Epithelial cell of proximal tubule (primary cell): ENCODE measurements at regions not wholly inside any gene's neighbourhood (a gene's known extent, or its start where the extent isn't known, plus 50 kb on each side); places are given as distances from the start of the nearest gene placed in this dataset.

Source experiments
- DNase-seq: peaks from one replicate; pipeline ENCODE4 v3.0.0-alpha.2; 2011; ENCODE audit warnings: low read depth
- H3K4me3 ChIP-seq: 2 replicates; pipeline ENCODE4 v1.5.1; 2011; ENCODE audit warnings: low read depth, mild to moderate bottlenecking, low read length
- CTCF ChIP-seq: conservative IDR thresholded peaks from 2 replicates; pipeline ENCODE4 v1.5.1; 2012; ENCODE audit warnings: low read depth, mild to moderate bottlenecking, low read length

DNA sequence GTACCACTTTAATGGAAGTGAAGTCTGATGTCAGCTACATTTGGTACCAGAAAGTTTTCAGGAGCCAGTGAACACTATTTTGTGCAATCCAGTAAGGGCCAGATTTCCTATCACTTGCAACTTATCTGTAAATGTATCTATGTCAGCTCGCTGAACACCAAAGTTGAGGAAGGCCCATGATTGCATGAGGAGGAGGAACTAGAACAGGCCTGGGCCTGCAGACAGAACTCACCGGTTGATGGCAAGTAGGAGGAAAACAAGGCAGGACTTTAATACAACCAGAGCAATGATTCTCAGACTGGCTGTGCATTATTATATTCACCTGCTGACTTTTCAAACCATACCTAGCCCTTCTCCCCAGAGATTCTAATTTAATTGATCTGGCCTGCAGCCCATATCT, 540.2 kb downstream of the CETN3 start:
- no peak for DNase-seq
- no peak overlapping the region for H3K4me3 ChIP-seq
- TF ChIP-seq CTCF = no peak

- no peak for DNase-seq
- H3K4me3 ChIP-seq = no peak overlapping the region
- TF ChIP-seq CTCF = no peak
Observed at GRCh38 chr5:89866410-89866809, 543.1 kb downstream of the CETN3 start.

GRCh38 chr5:89864941-89865340, 544.6 kb downstream of the CETN3 start:
- no peak for DNase-seq
- TF ChIP-seq CTCF = no peak
- H3K4me3 ChIP-seq = no peak overlapping the region

DNA sequence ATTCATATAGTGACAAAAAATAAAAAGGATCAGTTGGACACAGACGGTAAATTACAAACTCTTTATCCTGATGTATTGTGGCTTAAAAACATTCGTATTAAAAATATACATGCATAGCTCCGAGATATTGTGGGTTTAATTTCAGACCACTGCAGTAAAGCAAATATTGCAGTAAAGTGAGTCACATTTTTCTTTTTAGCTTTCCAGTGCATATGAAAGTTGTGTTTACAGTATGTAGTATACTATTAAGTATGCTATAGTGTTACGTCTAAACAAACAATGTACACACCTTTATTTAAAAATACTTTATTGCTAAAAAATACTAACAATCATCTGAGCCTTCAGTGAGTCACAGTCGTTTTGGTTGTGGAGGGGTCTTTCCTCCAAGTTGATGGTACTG, 551.8 kb downstream of the CETN3 start:
- no peak overlapping the region for H3K4me3 ChIP-seq
- no peak for TF ChIP-seq CTCF
- DNase-seq = no peak

GRCh38 chr5:89855417-89855816, 554.1 kb downstream of the CETN3 start:
- no peak for TF ChIP-seq CTCF
- no peak for DNase-seq
- H3K4me3 ChIP-seq = no peak overlapping the region

- no peak overlapping the region for H3K4me3 ChIP-seq
- DNase-seq = no peak
- no peak for TF ChIP-seq CTCF
Observed at GRCh38 chr5:89851911-89852310, 557.6 kb downstream of the CETN3 start.

DNA sequence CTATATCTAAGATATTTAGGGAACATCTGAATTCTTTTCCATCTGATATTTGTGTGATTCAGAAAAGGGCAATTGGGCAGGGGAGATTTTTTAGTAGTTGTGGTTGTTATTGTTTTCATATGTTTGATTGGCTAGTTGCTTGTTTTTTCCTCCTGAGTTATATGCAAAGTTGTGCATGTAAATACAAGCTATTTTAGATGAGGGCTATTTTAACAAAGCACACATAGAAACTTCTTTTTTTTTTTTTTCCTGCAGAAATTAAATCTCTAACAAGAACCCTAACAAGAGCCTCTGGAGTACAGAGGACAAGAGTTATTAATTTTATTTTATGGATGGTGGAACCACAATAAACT, 559.1 kb downstream of the CETN3 start:
- no peak overlapping the region for H3K4me3 ChIP-seq
- TF ChIP-seq CTCF = no peak
- DNase-seq = no peak
